Endothelial cell of umbilical vein (primary cell): ENCODE measurements at regions not wholly inside any gene's neighbourhood (a gene's known extent, or its start where the extent isn't known, plus 50 kb on each side); places are given as distances from the start of the nearest gene placed in this dataset.

ENCODE experiments used
- BruUV-seq: library from RNA; stranded (reverse); fragments of 400-500 nt; replicated peaks from 2 replicates; lab custom pipeline; 2021; lab: Mats Ljungman, UMichigan
- CTCF ChIA-PET: fragments of 300-600, 350-600 bp; sonication (Branson Sonifier 250); formaldehyde crosslinking; loops from one replicate; lab custom pipeline; 2021; ENCODE audit warnings: antibody characterized with exemption, inconsistent platforms; lab: Charles Lee
- POLR2A ChIA-PET: fragments of 300-600, 350-600 bp; sonication (Branson Sonifier 250); formaldehyde crosslinking; loops from one replicate; lab custom pipeline; 2021; ENCODE audit warnings: antibody characterized with exemption, inconsistent platforms; lab: Charles Lee
- DNase-seq: peaks from one replicate; pipeline ENCODE4 v3.0.0-alpha.2; 2011; ENCODE audit warnings: low read depth, low spot score
- FAIRE-seq: peaks from 2 replicates; lab custom pipeline; 2011; peaks lifted over from hg19 to GRCh38; lab: Jason Lieb, UNC
- H2AFZ ChIP-seq: 2 replicates; pipeline ENCODE4 v1.6.0; 2012; ENCODE audit warnings: low read depth, low read length, control low read depth, inconsistent platforms
- H3K27ac ChIP-seq: 2 replicates; pipeline ENCODE4 v1.5.1; 2011; ENCODE audit warnings: low read depth, mild to moderate bottlenecking, control low read depth, low read length, moderate library complexity; ENCODE audit not compliant: insufficient read depth
- H3K27me3 ChIP-seq, 2 experiments: 2 replicates each; pipeline versions ENCODE4 v1.6.0 to v1.6.1; 2011; ENCODE audit warnings: low read length in 2 of 2, mixed read lengths in 1 of 2; ENCODE audit not compliant: control insufficient read depth in 2 of 2, insufficient read depth in 2 of 2
- H3K36me3 ChIP-seq, 2 experiments: 2 replicates in 1 of 2; 3 replicates in 1 of 2; pipeline ENCODE4 v1.5.1; 2011; ENCODE audit warnings: low read length in 2 of 2, mild to moderate bottlenecking in 1 of 2, moderate library complexity in 1 of 2; ENCODE audit not compliant: control insufficient read depth in 2 of 2, insufficient read depth in 2 of 2; ENCODE audit errors: extremely low read depth in 1 of 2
- H3K4me1 ChIP-seq: 3 replicates; pipeline ENCODE4 v1.5.1; 2011; ENCODE audit warnings: mild to moderate bottlenecking, low read length; ENCODE audit not compliant: control insufficient read depth, insufficient read depth; ENCODE audit errors: extremely low read depth
- H3K4me2 ChIP-seq: 2 replicates; pipeline ENCODE4 v1.6.1; 2011; ENCODE audit warnings: low read length, control low read depth, mixed read lengths; ENCODE audit not compliant: insufficient read depth
- H3K4me3 ChIP-seq, 3 experiments: fragments of 200-600 bp in 1 of 3; sonication (generic), shearing (Covaris generic) in 1 of 3; replicated peaks in 1 of 3; 2 replicates each; pipeline ENCODE4 v1.5.1; 2011 to 2016; ENCODE audit warnings: control low read depth in 3 of 3, low read length in 3 of 3, mild to moderate bottlenecking in 2 of 3, inconsistent platforms in 1 of 3, low read depth in 1 of 3, moderate library complexity in 1 of 3; ENCODE audit not compliant: insufficient read depth in 1 of 3
- H3K79me2 ChIP-seq: 2 replicates; pipeline ENCODE4 v1.6.0; 2012; ENCODE audit warnings: low read length, inconsistent platforms; ENCODE audit not compliant: control insufficient read depth, insufficient read depth
- H3K9ac ChIP-seq: replicated peaks from 2 replicates; pipeline ENCODE3; 2011; ENCODE audit warnings: low read length, control low read depth; ENCODE audit not compliant: insufficient read depth; ENCODE audit errors: extremely low read depth
- H3K9me1 ChIP-seq: replicated peaks from 3 replicates; pipeline ENCODE4 v1.6.0; 2011; ENCODE audit warnings: mild to moderate bottlenecking, low read length; ENCODE audit not compliant: control insufficient read depth, insufficient read depth; ENCODE audit errors: extremely low read depth
- H3K9me3 ChIP-seq: replicated peaks from 2 replicates; pipeline ENCODE4 v1.5.1; 2012; ENCODE audit warnings: low read length, inconsistent platforms; ENCODE audit not compliant: control insufficient read depth, insufficient read depth
- H4K20me1 ChIP-seq: replicated peaks from 2 replicates; pipeline ENCODE3; 2011; ENCODE audit warnings: mild to moderate bottlenecking, low read length; ENCODE audit not compliant: control insufficient read depth, insufficient read depth; ENCODE audit errors: extremely low read depth
- CTCF ChIP-seq, 2 donors: IDR thresholded peaks; 1 replicate in 1 of 2; 2 replicates in 1 of 2; pipeline ENCODE4 v1.5.1; 2011; ENCODE audit warnings: low read length in 2 of 2, mild to moderate bottlenecking in 2 of 2, moderate library complexity in 2 of 2, control low read depth in 1 of 2, inconsistent platforms in 1 of 2, low read depth in 1 of 2; ENCODE audit not compliant: insufficient read depth in 1 of 2; ENCODE audit errors: extremely low read depth in 1 of 2
- EZH2 ChIP-seq: IDR thresholded peaks from 2 replicates; pipeline ENCODE4 v1.6.1; 2012; ENCODE audit warnings: borderline replicate concordance, low read depth, mild to moderate bottlenecking, moderate library complexity, low read length, inconsistent platforms; ENCODE audit not compliant: severe bottlenecking
- FOS ChIP-seq: IDR thresholded peaks from 2 replicates; pipeline ENCODE4 v1.6.1; 2011; ENCODE audit warnings: mild to moderate bottlenecking, low read length, moderate library complexity, borderline replicate concordance; ENCODE audit not compliant: insufficient read depth
- GATA2 ChIP-seq: IDR thresholded peaks from 2 replicates; pipeline ENCODE4 v1.7.0; 2011; ENCODE audit warnings: low read depth, mild to moderate bottlenecking, moderate library complexity, mixed read lengths, low read length; ENCODE audit not compliant: insufficient read length, insufficient read depth
- JUN ChIP-seq: IDR thresholded peaks from 2 replicates; pipeline ENCODE4 v1.6.1; 2011; ENCODE audit warnings: borderline replicate concordance, low read depth; ENCODE audit not compliant: insufficient read length, insufficient read depth
- MAX ChIP-seq: IDR thresholded peaks from 2 replicates; pipeline ENCODE4 v1.6.1; 2011; ENCODE audit not compliant: insufficient read depth, insufficient read length
- MYC ChIP-seq: IDR thresholded peaks from one replicate; pipeline ENCODE4 v1.6.1; 2011; ENCODE audit warnings: mild to moderate bottlenecking, low read depth, low read length
- POLR2A ChIP-seq: IDR thresholded peaks from 2 replicates; pipeline ENCODE4 v1.6.1; 2012; ENCODE audit warnings: low read depth, mild to moderate bottlenecking, control low read depth, low read length
- POLR2AphosphoS5 ChIP-seq: IDR thresholded peaks from 2 replicates; pipeline ENCODE4 v1.6.1; 2012; ENCODE audit warnings: low read depth, mild to moderate bottlenecking, control low read depth, low read length, moderate library complexity; ENCODE audit not compliant: insufficient read depth
- dilution Hi-C: fragments of 300-500 bp; cut with MboI; formaldehyde crosslinking; loops from one replicate; pipeline ENCODE4 v1.15.0; 2019; ENCODE audit warnings: low sequenced_read_pairs; ENCODE audit not compliant: extremely low pct_ligation_motif_present
- intact Hi-C: fragments of 100-400 bp; cut with micrococcal nuclease; formaldehyde crosslinking; loops from one replicate; pipeline ENCODE4 v1.10.0; 2022

- TF ChIP-seq EZH2 (no peak), MAX (no peak), GATA2 (no peak), MYC (no peak), POLR2A (no peak), JUN (no peak), FOS (no peak), POLR2AphosphoS5 (no peak), CTCF (IDR thresholded peaks at IDR 0.05; ENCODE audit: extremely low read depth in 1 of 2, insufficient read depth in 1 of 2, low read depth in 1 of 2, low read length in 2 of 2) (no peak)
- Histone ChIP-seq H3K27ac (no peak overlapping the region), H3K9ac (no peak overlapping the region), H3K79me2 (no peaks in the 10 kb centered on the region), H3K9me1 (no peaks in the 10 kb centered on the region), H3K4me2 (no peak overlapping the region), H3K36me3 (no peaks in the 10 kb centered on the region), H3K9me3 (no peaks in the 10 kb centered on the region), H3K4me1 (no peaks in the 10 kb centered on the region), H2AFZ (no peak overlapping the region), H3K4me3 (no peak overlapping the region), H4K20me1 (no peaks in the 10 kb centered on the region), H3K27me3 (peaks cover 0 to 2% of the 10 kb centered on the region in 2 experiments)
- FAIRE-seq (no peak), DNase-seq (no peak)
- CTCF ChIA-PET, result interaction anchor here (1.2 to 1.8 kb wide), 2 partner anchors 8 to 15 kb away, joined by 3 to 6 read pairs; no protein-coding TSS in a partner anchor
- intact Hi-C loops, result no loop called here
- POLR2A ChIA-PET, result no interaction called here
- dilution Hi-C loops, result no loop called here
- no TSS peak for BruUV-seq
Measured at GRCh38 chr2:19787134-19787533, 114.6 kb downstream of the TTC32 start.
